ENCODE measurements at regions not wholly inside any gene's neighbourhood (a gene's known extent, or its start where the extent isn't known, plus 50 kb on each side); places are given as distances from the start of the nearest gene placed in this dataset.

GRCh38 chr2:18118703-18119102 lies 240.2 kb downstream of the KCNS3 start:
- no peaks in the 10 kb centered on the region for H3K36me3 ChIP-seq
- TF ChIP-seq, protein P1, sequence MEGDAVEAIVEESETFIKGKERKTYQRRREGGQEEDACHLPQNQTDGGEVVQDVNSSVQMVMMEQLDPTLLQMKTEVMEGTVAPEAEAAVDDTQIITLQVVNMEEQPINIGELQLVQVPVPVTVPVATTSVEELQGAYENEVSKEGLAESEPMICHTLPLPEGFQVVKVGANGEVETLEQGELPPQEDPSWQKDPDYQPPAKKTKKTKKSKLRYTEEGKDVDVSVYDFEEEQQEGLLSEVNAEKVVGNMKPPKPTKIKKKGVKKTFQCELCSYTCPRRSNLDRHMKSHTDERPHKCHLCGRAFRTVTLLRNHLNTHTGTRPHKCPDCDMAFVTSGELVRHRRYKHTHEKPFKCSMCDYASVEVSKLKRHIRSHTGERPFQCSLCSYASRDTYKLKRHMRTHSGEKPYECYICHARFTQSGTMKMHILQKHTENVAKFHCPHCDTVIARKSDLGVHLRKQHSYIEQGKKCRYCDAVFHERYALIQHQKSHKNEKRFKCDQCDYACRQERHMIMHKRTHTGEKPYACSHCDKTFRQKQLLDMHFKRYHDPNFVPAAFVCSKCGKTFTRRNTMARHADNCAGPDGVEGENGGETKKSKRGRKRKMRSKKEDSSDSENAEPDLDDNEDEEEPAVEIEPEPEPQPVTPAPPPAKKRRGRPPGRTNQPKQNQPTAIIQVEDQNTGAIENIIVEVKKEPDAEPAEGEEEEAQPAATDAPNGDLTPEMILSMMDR (IDR thresholded peaks at IDR 0.05): no peak
- DNase-seq: no peak
- H3K4me3 ChIP-seq: no peak overlapping the region
- no peaks in the 10 kb centered on the region for H3K4me1 ChIP-seq
- H3K9ac ChIP-seq (ENCODE audit: low read depth in 2 of 2, low read length in 2 of 2): no peak overlapping the region
- H3K27ac ChIP-seq: no peak overlapping the region
- H3K9me3 ChIP-seq: no peaks in the 10 kb centered on the region
- no peaks in the 10 kb centered on the region for H3K27me3 ChIP-seq
- intact Hi-C loops (cut with DNase I): loop anchor here (10.0 kb wide), 1 partner anchor 264 kb away; no protein-coding TSS in a partner anchor

- no peaks in the 10 kb centered on the region for H3K4me1 ChIP-seq
- H3K27me3 ChIP-seq: no peaks in the 10 kb centered on the region
- DNase-seq: peak; percentile 38
- no peak overlapping the region for H3K9ac ChIP-seq (ENCODE audit: low read depth in 2 of 2, low read length in 2 of 2)
- intact Hi-C loops (cut with DNase I): loop anchor here (10.0 kb wide), 1 partner anchor 263 kb away; no protein-coding TSS in a partner anchor
- no peaks in the 10 kb centered on the region for H3K9me3 ChIP-seq
- TF ChIP-seq, protein P1 (IDR thresholded peaks at IDR 0.05): peak; percentile 34
- no peaks in the 10 kb centered on the region for H3K36me3 ChIP-seq
- H3K27ac ChIP-seq: no peak overlapping the region
- H3K4me3 ChIP-seq: no peak overlapping the region
Observed at GRCh38 chr2:18117592-18117991, 239.1 kb downstream of the KCNS3 start.

GRCh38 chr2:18110222-18110621 lies 231.8 kb downstream of the KCNS3 start:
- intact Hi-C loops (cut with DNase I): loop anchor here (10.0 kb wide), 1 partner anchor 255 kb away; no protein-coding TSS in a partner anchor
- Histone ChIP-seq H3K4me1 (no peaks in the 10 kb centered on the region), H3K9me3 (no peaks in the 10 kb centered on the region), H3K27ac (no peak overlapping the region), H3K27me3 (no peaks in the 10 kb centered on the region), H3K4me3 (no peak overlapping the region), H3K9ac (ENCODE audit: low read depth in 2 of 2, low read length in 2 of 2) (no peak overlapping the region), H3K36me3 (no peaks in the 10 kb centered on the region)
- TF ChIP-seq, protein P1 (IDR thresholded peaks at IDR 0.05): no peak
- DNase-seq: no peak

DNA sequence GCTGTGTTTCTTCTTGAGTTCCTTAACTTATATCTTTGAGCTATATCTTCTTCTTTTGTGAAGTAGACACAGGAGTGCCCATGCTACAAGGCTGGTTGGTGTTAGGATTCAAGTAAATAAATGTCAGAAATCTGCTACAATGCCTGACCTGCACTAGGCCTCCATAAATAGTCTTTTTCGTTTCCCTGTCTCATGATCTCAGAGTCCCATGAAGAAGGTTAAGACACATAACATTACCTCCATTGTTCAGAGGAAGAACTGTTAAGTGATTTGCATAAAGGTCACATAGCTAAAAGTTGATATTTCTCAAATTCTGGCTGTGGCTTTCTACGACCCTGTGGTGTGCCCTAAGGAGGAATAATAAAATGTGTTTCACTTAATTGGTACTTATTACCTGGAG lies 228.4 kb downstream of the KCNS3 start:
- intact Hi-C loops (cut with DNase I): no loop called here
- TF ChIP-seq, protein P1 (IDR thresholded peaks at IDR 0.05): no peak
- Histone ChIP-seq H3K9me3 (no peaks in the 10 kb centered on the region), H3K36me3 (no peaks in the 10 kb centered on the region), H3K9ac (ENCODE audit: low read depth in 2 of 2, low read length in 2 of 2) (no peak overlapping the region), H3K4me3 (no peak overlapping the region), H3K27me3 (no peaks in the 10 kb centered on the region), H3K27ac (no peak overlapping the region), H3K4me1 (no peaks in the 10 kb centered on the region)
- no peak for DNase-seq

GRCh38 chr2:18105929-18106328 lies 227.5 kb downstream of the KCNS3 start:
- no peaks in the 10 kb centered on the region for H3K27me3 ChIP-seq

More at GRCh38 chr2:18105929-18106328, 227.5 kb downstream of the KCNS3 start:
- intact Hi-C loops (cut with DNase I): no loop called here
- Histone ChIP-seq H3K4me3 (no peak overlapping the region), H3K36me3 (no peaks in the 10 kb centered on the region), H3K4me1 (no peaks in the 10 kb centered on the region), H3K9me3 (no peaks in the 10 kb centered on the region), H3K27ac (no peak overlapping the region), H3K9ac (ENCODE audit: low read depth in 2 of 2, low read length in 2 of 2) (no peak overlapping the region)
- TF ChIP-seq, protein P1 (IDR thresholded peaks at IDR 0.05): no peak
- DNase-seq: no peak

All from colonic mucosa (tissue), 4 donors.